Mucosa of descending colon (tissue), 3 donors: ENCODE measurements at regions not wholly inside any gene's neighbourhood (a gene's known extent, or its start where the extent isn't known, plus 50 kb on each side); places are given as distances from the start of the nearest gene placed in this dataset.

Experiments
- ATAC-seq: fragments of 200-7000 bp; cut with Tn5 transposase; one replicate; pipeline ENCODE4 v1.9.1; 2020; ENCODE audit warnings: mild to moderate bottlenecking, moderate library complexity
- DNase-seq, 3 donors: peaks; one replicate each; pipeline ENCODE4 v3.0.0-alpha.2; 2020
- H3K36me3 ChIP-seq: fragments of 200-600 bp; one replicate; pipeline ENCODE4 v1.8.0; 2021; ENCODE audit warnings: low read depth, mild to moderate bottlenecking
- H3K4me1 ChIP-seq: fragments of 200-600 bp; one replicate; pipeline ENCODE4 v1.8.0; 2021; ENCODE audit warnings: low read depth, mild to moderate bottlenecking
- H3K4me3 ChIP-seq: fragments of 200-600 bp; one replicate; pipeline ENCODE4 v1.8.0; 2021; ENCODE audit warnings: mild to moderate bottlenecking
- H3K9me3 ChIP-seq: fragments of 200-600 bp; one replicate; pipeline ENCODE4 v1.8.0; 2021; ENCODE audit warnings: mild to moderate bottlenecking
- intact Hi-C, 2 donors: fragments of 100-400 bp; cut with DNase I in 1 of 2; cut with micrococcal nuclease in 1 of 2; formaldehyde crosslinking; loops; one replicate each; pipeline versions ENCODE4 v1.11.0 to v1.11.1; 2022; cut with DNase I, micrococcal nuclease
- TF ChIP-seq, protein P1 (sequence below): fragments of 200-600 bp; IDR thresholded peaks from one replicate; pipeline ENCODE4 v1.8.0; 2022; ENCODE audit warnings: antibody characterized with exemption, mild to moderate bottlenecking
- donor health status: DM: no; HTN: no; CAD: no; lungs with moderate emphysema.
- donor health status: DM: no; HTN: no; CAD: no.
- donor health status: DM: no; HTN: yes; CAD: no.

DNA sequence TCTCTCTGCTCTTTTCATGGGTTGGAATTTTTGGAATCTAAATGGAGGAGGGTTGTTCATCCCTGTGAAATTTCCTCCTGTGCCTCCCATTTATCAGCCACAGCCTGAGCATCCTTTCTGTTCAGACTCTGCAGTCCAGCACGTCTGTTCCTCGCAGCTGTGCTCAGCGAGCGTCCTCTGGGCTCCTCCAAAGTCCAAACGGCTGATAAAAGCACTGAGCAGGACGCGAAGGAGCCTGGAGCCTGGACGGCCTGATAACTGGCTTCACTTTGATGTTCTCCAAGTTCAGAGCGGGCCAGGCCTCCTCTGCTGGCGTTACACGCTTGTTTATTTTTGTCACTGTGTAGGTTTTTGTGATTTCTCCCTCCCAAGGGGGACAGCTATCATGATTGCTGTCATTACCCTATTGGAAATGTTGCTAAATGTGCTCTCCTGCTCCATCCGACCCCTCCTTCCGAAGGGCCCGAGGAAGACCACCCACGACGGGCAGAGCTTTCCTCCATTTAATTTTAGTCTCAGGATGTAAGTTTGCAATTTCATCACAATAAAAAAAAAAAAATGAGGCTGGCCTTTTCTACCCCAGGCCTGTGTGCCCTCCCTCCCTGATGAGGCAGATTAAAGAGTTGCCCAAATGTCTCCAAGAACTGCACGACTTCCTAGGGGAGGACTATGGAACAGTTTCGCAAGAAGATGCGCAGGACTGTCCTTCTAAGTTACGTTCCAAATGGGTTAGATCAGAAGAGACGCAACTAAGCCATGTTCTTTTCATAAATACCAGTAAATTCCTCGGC lies 290.5 kb upstream of the FOXF1 start:
- Histone ChIP-seq H3K4me3 (no peak overlapping the region), H3K4me1 (no peaks in the 10 kb centered on the region), H3K36me3 (no peaks in the 10 kb centered on the region), H3K9me3 (no peaks in the 10 kb centered on the region)
- DNase-seq (no peak), ATAC-seq (peak; percentile 43)
- TF ChIP-seq, protein P1, sequence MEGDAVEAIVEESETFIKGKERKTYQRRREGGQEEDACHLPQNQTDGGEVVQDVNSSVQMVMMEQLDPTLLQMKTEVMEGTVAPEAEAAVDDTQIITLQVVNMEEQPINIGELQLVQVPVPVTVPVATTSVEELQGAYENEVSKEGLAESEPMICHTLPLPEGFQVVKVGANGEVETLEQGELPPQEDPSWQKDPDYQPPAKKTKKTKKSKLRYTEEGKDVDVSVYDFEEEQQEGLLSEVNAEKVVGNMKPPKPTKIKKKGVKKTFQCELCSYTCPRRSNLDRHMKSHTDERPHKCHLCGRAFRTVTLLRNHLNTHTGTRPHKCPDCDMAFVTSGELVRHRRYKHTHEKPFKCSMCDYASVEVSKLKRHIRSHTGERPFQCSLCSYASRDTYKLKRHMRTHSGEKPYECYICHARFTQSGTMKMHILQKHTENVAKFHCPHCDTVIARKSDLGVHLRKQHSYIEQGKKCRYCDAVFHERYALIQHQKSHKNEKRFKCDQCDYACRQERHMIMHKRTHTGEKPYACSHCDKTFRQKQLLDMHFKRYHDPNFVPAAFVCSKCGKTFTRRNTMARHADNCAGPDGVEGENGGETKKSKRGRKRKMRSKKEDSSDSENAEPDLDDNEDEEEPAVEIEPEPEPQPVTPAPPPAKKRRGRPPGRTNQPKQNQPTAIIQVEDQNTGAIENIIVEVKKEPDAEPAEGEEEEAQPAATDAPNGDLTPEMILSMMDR: no peak
- intact Hi-C loops: no loop called here

GRCh38 chr16:86220561-86220960 lies 289.8 kb upstream of the FOXF1 start:
- intact Hi-C loops: no loop called here
- no peak for ATAC-seq
- no peak overlapping the region for H3K4me3 ChIP-seq
- H3K9me3 ChIP-seq: no peaks in the 10 kb centered on the region
- no peak for DNase-seq
- H3K4me1 ChIP-seq: no peaks in the 10 kb centered on the region
- no peaks in the 10 kb centered on the region for H3K36me3 ChIP-seq
- TF ChIP-seq, protein P1: no peak

- Histone ChIP-seq H3K4me1 (no peaks in the 10 kb centered on the region), H3K36me3 (no peaks in the 10 kb centered on the region), H3K9me3 (no peaks in the 10 kb centered on the region), H3K4me3 (no peak overlapping the region)
- TF ChIP-seq, protein P1: no peak
- no peak for DNase-seq
- intact Hi-C loops: no loop called here
- ATAC-seq: no peak
Measured at GRCh38 chr16:86221085-86221484, 289.2 kb upstream of the FOXF1 start.

DNA sequence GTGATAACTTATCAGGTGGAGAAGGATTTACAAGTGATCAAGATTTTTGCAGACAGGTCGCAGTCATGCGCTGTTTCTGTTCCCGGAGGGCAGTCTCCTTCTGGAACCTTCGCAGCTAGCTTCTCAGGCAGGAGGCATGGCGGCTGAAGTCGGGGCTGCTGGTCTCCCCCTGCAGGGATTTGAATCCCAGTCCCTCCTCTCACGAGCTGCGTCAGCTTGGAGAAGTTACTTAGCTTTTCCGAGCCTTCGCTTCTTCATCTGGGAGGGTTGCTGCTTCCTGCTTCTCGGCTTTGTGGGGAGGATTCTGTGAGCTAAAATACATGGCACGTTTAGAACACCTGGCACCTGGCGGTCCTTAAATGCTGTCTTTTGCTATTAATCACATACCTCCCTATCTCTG lies 287.8 kb upstream of the FOXF1 start:
- TF ChIP-seq, protein P1: no peak
- ATAC-seq: no peak
- Histone ChIP-seq H3K4me1 (no peaks in the 10 kb centered on the region), H3K9me3 (no peaks in the 10 kb centered on the region), H3K4me3 (no peak overlapping the region), H3K36me3 (no peaks in the 10 kb centered on the region)
- no peak for DNase-seq
- intact Hi-C loops: no loop called here

DNA sequence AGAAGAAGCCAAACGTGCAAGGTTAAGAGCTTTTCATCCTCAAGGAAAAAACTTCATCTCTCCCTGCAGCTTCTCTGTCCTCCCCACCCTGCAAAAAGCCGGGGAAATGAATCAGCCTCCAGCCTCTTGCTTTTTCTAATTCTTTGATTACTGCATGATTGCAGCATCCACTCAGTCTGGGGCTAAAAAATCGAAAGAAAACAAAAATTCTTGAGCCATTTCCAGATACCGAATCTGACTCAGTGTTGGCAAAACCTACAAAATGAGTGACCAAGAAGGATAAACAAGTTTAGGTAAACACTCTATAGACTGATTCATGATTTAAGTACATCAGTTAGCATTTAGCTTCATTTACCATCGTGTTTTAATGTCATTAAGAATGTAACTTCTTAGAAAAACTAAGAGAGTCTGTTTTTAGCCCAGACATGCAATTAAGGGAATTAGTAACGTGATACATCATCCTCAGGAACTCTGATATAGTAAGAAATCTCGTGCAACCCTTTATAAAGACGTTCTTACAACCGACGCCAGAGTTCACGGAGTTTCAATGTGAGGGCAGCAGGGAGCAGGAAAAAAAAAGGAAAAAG lies 287.3 kb upstream of the FOXF1 start:
- ATAC-seq (peak; percentile 48), DNase-seq (no peak)
- H3K9me3 ChIP-seq: no peaks in the 10 kb centered on the region
- TF ChIP-seq, protein P1: no peak
- H3K4me1 ChIP-seq: no peaks in the 10 kb centered on the region
- intact Hi-C loops: no loop called here
- no peaks in the 10 kb centered on the region for H3K36me3 ChIP-seq
- H3K4me3 ChIP-seq: no peak overlapping the region
